ENCODE measurements at regions not wholly inside any gene's neighbourhood (a gene's known extent, or its start where the extent isn't known, plus 50 kb on each side); places are given as distances from the start of the nearest gene placed in this dataset.

- Histone ChIP-seq H3K36me3 (ENCODE audit: insufficient read depth, low read length) (no peaks in the 10 kb centered on the region), H3K27me3 (ENCODE audit: insufficient read depth, low read depth, low read length) (peaks cover 11% of the 10 kb centered on the region), H3K9me3 (ENCODE audit: low read length) (no peaks in the 10 kb centered on the region), H3K4me2 (ENCODE audit: low read length) (no peak overlapping the region), H3K9me2 (ENCODE audit: insufficient read depth, low read length) (no peaks in the 10 kb centered on the region), H2AFZ (ENCODE audit: low read depth, low read length) (no peak overlapping the region), H4K20me1 (ENCODE audit: insufficient read depth) (no peaks in the 10 kb centered on the region), H3K27ac (ENCODE audit: low read length) (no peak overlapping the region), H3K79me2 (replicated peaks; ENCODE audit: insufficient read depth, low read length) (no peaks in the 10 kb centered on the region), H3K9ac (ENCODE audit: low read length) (no peak overlapping the region), H3F3A (ENCODE audit: insufficient read depth, low read length, poor library complexity, severe bottlenecking) (no peaks in the 10 kb centered on the region), H3K4me3 (ENCODE audit: low read length) (no peak overlapping the region)
- TF ChIP-seq REST (IDR thresholded peaks at IDR 0.05; ENCODE audit: borderline replicate concordance) (no peak), SMC3 (conservative IDR thresholded peaks at IDR 0.05; ENCODE audit: poor library complexity) (no peak)
Observed at GRCh38 chr3:191005790-191006189, 143.3 kb upstream of the GMNC start.

GRCh38 chr3:191003742-191004141 is 141.2 kb upstream of the GMNC start:
- H3F3A ChIP-seq (ENCODE audit: insufficient read depth, low read length, poor library complexity, severe bottlenecking) = no peaks in the 10 kb centered on the region

More at GRCh38 chr3:191003742-191004141, 141.2 kb upstream of the GMNC start:
- TF ChIP-seq CTCF (IDR thresholded peaks at IDR 0.05; ENCODE audit: poor library complexity, severe bottlenecking) (no peak), EP300 (conservative IDR thresholded peaks at IDR 0.05; ENCODE audit: poor library complexity, severe bottlenecking) (no peak), MXI1 (conservative IDR thresholded peaks at IDR 0.05; ENCODE audit: poor library complexity, severe bottlenecking) (no peak), EZH2 (IDR thresholded peaks at IDR 0.05; ENCODE audit: borderline replicate concordance, insufficient read depth, low read length, poor library complexity, severe bottlenecking) (no peak), TAF1 (IDR thresholded peaks at IDR 0.05; ENCODE audit: low read depth) (no peak), RAD21 (conservative IDR thresholded peaks at IDR 0.05) (no peak), REST (IDR thresholded peaks at IDR 0.05; ENCODE audit: borderline replicate concordance) (no peak), SMC3 (conservative IDR thresholded peaks at IDR 0.05; ENCODE audit: poor library complexity) (no peak), POLR2AphosphoS5 (IDR thresholded peaks at IDR 0.05) (no peak)
- Histone ChIP-seq H3K27me3 (ENCODE audit: insufficient read depth, low read depth, low read length) (peaks cover 11% of the 10 kb centered on the region), H3K27ac (ENCODE audit: low read length) (no peak overlapping the region), H2AFZ (ENCODE audit: low read depth, low read length) (no peak overlapping the region), H3K9me2 (ENCODE audit: insufficient read depth, low read length) (no peaks in the 10 kb centered on the region), H3K9ac (ENCODE audit: low read length) (no peak overlapping the region), H3K79me2 (replicated peaks; ENCODE audit: insufficient read depth, low read length) (no peaks in the 10 kb centered on the region), H3K4me2 (ENCODE audit: low read length) (no peak overlapping the region), H3K4me3 (ENCODE audit: low read length) (no peak overlapping the region), H3K9me3 (ENCODE audit: low read length) (no peaks in the 10 kb centered on the region), H3K36me3 (ENCODE audit: insufficient read depth, low read length) (no peaks in the 10 kb centered on the region), H4K20me1 (ENCODE audit: insufficient read depth) (no peaks in the 10 kb centered on the region)

All from neural cell (in vitro differentiated cells).